ENCODE measurements at regions not wholly inside any gene's neighbourhood (a gene's known extent, or its start where the extent isn't known, plus 50 kb on each side); places are given as distances from the start of the nearest gene placed in this dataset.

DNA sequence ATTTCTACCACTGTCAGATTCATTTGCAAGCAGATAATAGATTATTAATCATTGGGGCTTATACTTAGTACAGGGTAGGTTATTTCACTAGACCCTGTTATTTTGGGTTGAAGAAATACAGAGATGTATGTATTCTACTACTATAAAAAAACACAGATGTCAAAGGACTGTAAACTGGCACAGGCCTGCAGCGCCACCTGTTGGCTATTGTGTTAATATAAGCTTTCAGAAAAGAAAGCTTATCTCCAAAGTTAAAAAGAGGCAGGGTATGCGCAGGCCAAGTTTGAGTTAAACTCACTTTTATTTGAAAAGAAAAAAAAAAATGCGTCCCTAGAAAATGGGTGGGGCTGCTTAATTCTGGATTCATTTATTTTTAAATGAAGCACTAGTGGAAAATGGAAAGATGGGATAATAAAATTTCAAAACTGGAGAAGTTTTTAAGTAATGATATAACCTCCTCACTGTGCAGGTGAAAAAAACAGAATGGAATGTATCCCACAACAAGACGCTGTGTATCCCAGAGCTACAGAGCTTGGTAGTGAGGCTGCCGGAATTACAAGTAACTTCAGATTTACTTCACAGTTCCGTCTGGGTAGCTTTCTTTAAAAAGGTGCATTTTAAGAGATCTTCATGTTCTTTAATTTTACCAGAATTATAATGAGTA, 407.2 kb upstream of the TGFBR2 start:
- TF ChIP-seq, protein P1, sequence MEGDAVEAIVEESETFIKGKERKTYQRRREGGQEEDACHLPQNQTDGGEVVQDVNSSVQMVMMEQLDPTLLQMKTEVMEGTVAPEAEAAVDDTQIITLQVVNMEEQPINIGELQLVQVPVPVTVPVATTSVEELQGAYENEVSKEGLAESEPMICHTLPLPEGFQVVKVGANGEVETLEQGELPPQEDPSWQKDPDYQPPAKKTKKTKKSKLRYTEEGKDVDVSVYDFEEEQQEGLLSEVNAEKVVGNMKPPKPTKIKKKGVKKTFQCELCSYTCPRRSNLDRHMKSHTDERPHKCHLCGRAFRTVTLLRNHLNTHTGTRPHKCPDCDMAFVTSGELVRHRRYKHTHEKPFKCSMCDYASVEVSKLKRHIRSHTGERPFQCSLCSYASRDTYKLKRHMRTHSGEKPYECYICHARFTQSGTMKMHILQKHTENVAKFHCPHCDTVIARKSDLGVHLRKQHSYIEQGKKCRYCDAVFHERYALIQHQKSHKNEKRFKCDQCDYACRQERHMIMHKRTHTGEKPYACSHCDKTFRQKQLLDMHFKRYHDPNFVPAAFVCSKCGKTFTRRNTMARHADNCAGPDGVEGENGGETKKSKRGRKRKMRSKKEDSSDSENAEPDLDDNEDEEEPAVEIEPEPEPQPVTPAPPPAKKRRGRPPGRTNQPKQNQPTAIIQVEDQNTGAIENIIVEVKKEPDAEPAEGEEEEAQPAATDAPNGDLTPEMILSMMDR (conservative IDR thresholded peaks at IDR 0.05; ENCODE audit: low read depth in 2 of 2), result peak; percentile 83 to 96
- TF ChIP-seq EZH2 (IDR thresholded peaks at IDR 0.05; ENCODE audit: low read depth, unreplicated experiment) (no peak), EZH2phosphoT487 (IDR thresholded peaks at IDR 0.05; ENCODE audit: unreplicated experiment) (no peak)

Data from GM23338 (cell line).